GM21825 (cell line): ENCODE measurements at regions not wholly inside any gene's neighbourhood (a gene's known extent, or its start where the extent isn't known, plus 50 kb on each side); places are given as distances from the start of the nearest gene placed in this dataset.
"Not testable (repeated sequence)": the region's sequence is repeated elsewhere in the genome, so short reads cannot be mapped to it uniquely, and the experiment has no call there.

Experiments
- ATAC-seq: cut with Tn5 transposase; IDR thresholded peaks from one replicate; pipeline ENCODE4 v1.9.1; 2021; ENCODE audit warnings: mild to moderate bottlenecking, moderate library complexity; ENCODE audit not compliant: unreplicated experiment

GRCh38 chr4:164287173-164287572 is 466.8 kb upstream of the SMIM31 start:
- ATAC-seq = no peak

GRCh38 chr4:164288578-164288977 is 465.4 kb upstream of the SMIM31 start:
- no peak for ATAC-seq

GRCh38 chr4:164293203-164293602 is 460.7 kb upstream of the SMIM31 start:
- no peak for ATAC-seq

- no peak for ATAC-seq
Observed at GRCh38 chr4:164293743-164294142, 460.2 kb upstream of the SMIM31 start.

GRCh38 chr4:164301430-164301829 is 452.5 kb upstream of the SMIM31 start:
- no peak for ATAC-seq

- ATAC-seq = no peak
Observed at GRCh38 chr4:164304101-164304639, 449.8 kb upstream of the SMIM31 start.

- no peak for ATAC-seq
Observed at GRCh38 chr4:164304861-164305260, 449.1 kb upstream of the SMIM31 start.

GRCh38 chr4:164307262-164307661 is 446.7 kb upstream of the SMIM31 start:
- ATAC-seq = no peak

GRCh38 chr4:164312671-164313070 is 441.3 kb upstream of the SMIM31 start:
- no peak for ATAC-seq

- ATAC-seq = no peak
Observed at GRCh38 chr4:164313853-164314252, 440.1 kb upstream of the SMIM31 start.

- ATAC-seq = no peak
Observed at GRCh38 chr4:164318350-164318749, 435.6 kb upstream of the SMIM31 start.

- ATAC-seq = no peak
Observed at GRCh38 chr4:164319688-164320087, 434.2 kb upstream of the SMIM31 start.

GRCh38 chr4:164320847-164321246 is 433.1 kb upstream of the SMIM31 start:
- no peak for ATAC-seq

GRCh38 chr4:164326056-164326455 is 427.9 kb upstream of the SMIM31 start:
- no peak for ATAC-seq

- no peak for ATAC-seq
Observed at GRCh38 chr4:164337219-164337944, 416.5 kb upstream of the SMIM31 start.

- no peak for ATAC-seq
Observed at GRCh38 chr4:164343472-164343976, 410.4 kb upstream of the SMIM31 start.

GRCh38 chr4:164345756-164346155 is 408.2 kb upstream of the SMIM31 start:
- no peak for ATAC-seq

- no peak for ATAC-seq
Observed at GRCh38 chr4:164350061-164350460, 403.9 kb upstream of the SMIM31 start.

GRCh38 chr4:164350716-164351115 is 403.2 kb upstream of the SMIM31 start:
- ATAC-seq = not testable (repeated sequence)

- ATAC-seq = no peak
Observed at GRCh38 chr4:164357957-164358356, 396.0 kb upstream of the SMIM31 start.

- ATAC-seq = no peak
Observed at GRCh38 chr4:164358400-164358799, 395.5 kb upstream of the SMIM31 start.

GRCh38 chr4:164359881-164360280 is 394.1 kb upstream of the SMIM31 start:
- no peak for ATAC-seq

- ATAC-seq = no peak
Observed at GRCh38 chr4:164368894-164369293, 385.0 kb upstream of the SMIM31 start.
